RWPE2 (cell line): ENCODE measurements at regions not wholly inside any gene's neighbourhood (a gene's known extent, or its start where the extent isn't known, plus 50 kb on each side); places are given as distances from the start of the nearest gene placed in this dataset.

Experiments used
- ATAC-seq: fragments of 200-7000 bp; cut with Tn5 transposase; 3 replicates; pipeline ENCODE4 v1.9.1; 2021; ENCODE audit warnings: low read depth
- DNase-seq: peaks from one replicate; pipeline ENCODE4 v3.0.0-alpha.2; 2020; ENCODE audit warnings: low spot score
- H3K27ac ChIP-seq: fragments of 450-650 bp; 2 replicates; pipeline ENCODE4 v1.5.1; 2017; ENCODE audit warnings: mild to moderate bottlenecking; ENCODE audit not compliant: poor library complexity, severe bottlenecking
- H3K27me3 ChIP-seq: fragments of 250-450 bp; sonication (Bioruptor Pico); 2 replicates; pipeline ENCODE4 v1.5.1; 2021; ENCODE audit warnings: mild to moderate bottlenecking, moderate library complexity; ENCODE audit not compliant: insufficient read depth, poor library complexity, severe bottlenecking
- H3K36me3 ChIP-seq: fragments of 250-450 bp; sonication (Bioruptor Pico); 2 replicates; pipeline ENCODE4 v1.5.1; 2020; ENCODE audit warnings: low read depth, mild to moderate bottlenecking, moderate library complexity
- H3K4me1 ChIP-seq: fragments of 250-450 bp; sonication (Bioruptor Pico); 2 replicates; pipeline ENCODE4 v1.5.1; 2021; ENCODE audit warnings: mild to moderate bottlenecking, moderate library complexity; ENCODE audit not compliant: insufficient read depth, poor library complexity, severe bottlenecking
- H3K4me3 ChIP-seq: fragments of 250-450 bp; sonication (Bioruptor Pico); 2 replicates; pipeline ENCODE4 v1.5.1; 2021; ENCODE audit warnings: mild to moderate bottlenecking, moderate library complexity; ENCODE audit not compliant: severe bottlenecking
- H3K9me3 ChIP-seq: fragments of 250-450 bp; sonication (Bioruptor Pico); 2 replicates; pipeline ENCODE4 v1.5.1; 2021; ENCODE audit warnings: mild to moderate bottlenecking, moderate library complexity; ENCODE audit not compliant: severe bottlenecking
- CTCF ChIP-seq: fragments of 450-650 bp; IDR thresholded peaks from one replicate; pipeline ENCODE4 v1.5.1; 2017; ENCODE audit warnings: mild to moderate bottlenecking, moderate library complexity; ENCODE audit not compliant: poor library complexity, severe bottlenecking

GRCh38 chr11:97832451-97832850 is 1188.3 kb upstream of the CNTN5 start:
- ATAC-seq (no peak), DNase-seq (no peak)
- Histone ChIP-seq H3K27me3 (no peaks in the 10 kb centered on the region), H3K9me3 (no peaks in the 10 kb centered on the region), H3K4me3 (no peak overlapping the region), H3K27ac (no peak overlapping the region), H3K4me1 (no peaks in the 10 kb centered on the region), H3K36me3 (no peaks in the 10 kb centered on the region)
- no peak for TF ChIP-seq CTCF

GRCh38 chr11:97833412-97833811 is 1187.3 kb upstream of the CNTN5 start:
- no peak for TF ChIP-seq CTCF
- ATAC-seq: no peak
- DNase-seq: no peak
- Histone ChIP-seq H3K4me1 (no peaks in the 10 kb centered on the region), H3K27ac (no peak overlapping the region), H3K36me3 (no peaks in the 10 kb centered on the region), H3K4me3 (no peak overlapping the region), H3K9me3 (no peaks in the 10 kb centered on the region), H3K27me3 (no peaks in the 10 kb centered on the region)

GRCh38 chr11:97844016-97844415 is 1176.7 kb upstream of the CNTN5 start:
- Histone ChIP-seq H3K27ac (no peak overlapping the region), H3K27me3 (no peaks in the 10 kb centered on the region), H3K36me3 (no peaks in the 10 kb centered on the region), H3K4me3 (no peak overlapping the region), H3K9me3 (no peaks in the 10 kb centered on the region), H3K4me1 (no peaks in the 10 kb centered on the region)
- no peak for DNase-seq
- no peak for ATAC-seq
- no peak for TF ChIP-seq CTCF

GRCh38 chr11:97847730-97848129 is 1173.0 kb upstream of the CNTN5 start:
- DNase-seq (no peak), ATAC-seq (no peak)
- Histone ChIP-seq H3K27ac (no peak overlapping the region), H3K36me3 (no peaks in the 10 kb centered on the region), H3K4me3 (no peak overlapping the region), H3K4me1 (no peaks in the 10 kb centered on the region), H3K27me3 (peaks cover 2% of the 10 kb centered on the region), H3K9me3 (no peaks in the 10 kb centered on the region)
- TF ChIP-seq CTCF: no peak

GRCh38 chr11:97850701-97851100 is 1170.0 kb upstream of the CNTN5 start:
- no peak for ATAC-seq
- no peaks in the 10 kb centered on the region for H3K36me3 ChIP-seq
- H3K4me3 ChIP-seq: no peak overlapping the region
- TF ChIP-seq CTCF: no peak
- no peak overlapping the region for H3K27ac ChIP-seq
- H3K27me3 ChIP-seq: peaks cover 2% of the 10 kb centered on the region
- H3K4me1 ChIP-seq: no peaks in the 10 kb centered on the region
- no peaks in the 10 kb centered on the region for H3K9me3 ChIP-seq
- DNase-seq: no peak
